CD14-positive monocyte (primary cell): ENCODE measurements at regions not wholly inside any gene's neighbourhood (a gene's known extent, or its start where the extent isn't known, plus 50 kb on each side); places are given as distances from the start of the nearest gene placed in this dataset.

ENCODE experiments used
- DNase-seq, 3 donors: peaks; one replicate each; pipeline ENCODE4 v3.0.0-alpha.2; 2011 to 2022
- H2AFZ ChIP-seq: 2 replicates; pipeline ENCODE4 v1.6.0; 2012; ENCODE audit warnings: mild to moderate bottlenecking, low read depth, low read length, inconsistent platforms; ENCODE audit not compliant: insufficient read depth, poor library complexity, severe bottlenecking
- H3K27ac ChIP-seq, 2 donors: 1 replicate in 1 of 2; 2 replicates in 1 of 2; pipeline ENCODE4 v1.5.1; 2012 to 2013; ENCODE audit warnings: low read length in 2 of 2, control low read depth in 1 of 2, inconsistent platforms in 1 of 2, low read depth in 1 of 2, mild to moderate bottlenecking in 1 of 2
- H3K27me3 ChIP-seq, 2 donors: one replicate each; pipeline versions ENCODE4 v1.6.0 to v1.6.1; 2011 to 2013; ENCODE audit warnings: low read length in 2 of 2; ENCODE audit not compliant: control insufficient read depth in 2 of 2, insufficient read depth in 2 of 2
- H3K36me3 ChIP-seq, 2 donors: replicated peaks in 1 of 2; 1 replicate in 1 of 2; 2 replicates in 1 of 2; pipeline versions ENCODE4 v1.5.1 to v1.6.1; 2012 to 2013; ENCODE audit warnings: low read length in 2 of 2, control low read depth in 1 of 2, inconsistent platforms in 1 of 2, mild to moderate bottlenecking in 1 of 2; ENCODE audit not compliant: insufficient read depth in 2 of 2, control insufficient read depth in 1 of 2
- H3K4me1 ChIP-seq, 2 donors: 1 replicate in 1 of 2; 2 replicates in 1 of 2; pipeline versions ENCODE4 v1.5.1 to v1.6.1; 2012 to 2013; ENCODE audit warnings: low read length in 2 of 2, control low read depth in 1 of 2, inconsistent platforms in 1 of 2, mild to moderate bottlenecking in 1 of 2, moderate library complexity in 1 of 2; ENCODE audit not compliant: insufficient read depth in 2 of 2, control insufficient read depth in 1 of 2
- H3K4me2 ChIP-seq: replicated peaks from 2 replicates; pipeline ENCODE3; 2012; ENCODE audit warnings: low read length, moderate library complexity, mild to moderate bottlenecking; ENCODE audit not compliant: poor library complexity, severe bottlenecking; ENCODE audit errors: extremely low read depth
- H3K4me3 ChIP-seq, 3 experiments: fragments of 200-600 bp in 1 of 3; sonication (generic) in 1 of 3; replicated peaks in 1 of 3; 1 replicate in 2 of 3; 2 replicates in 1 of 3; pipeline ENCODE4 v1.5.1; 2011 to 2013; ENCODE audit warnings: low read length in 3 of 3, mild to moderate bottlenecking in 3 of 3, control low read depth in 2 of 3, low read depth in 2 of 3, inconsistent platforms in 1 of 3, moderate library complexity in 1 of 3
- H3K79me2 ChIP-seq: 2 replicates; pipeline ENCODE4 v1.6.0; 2012; ENCODE audit warnings: mild to moderate bottlenecking, control low read depth, inconsistent platforms, low read length, moderate library complexity; ENCODE audit not compliant: insufficient read depth
- H3K9ac ChIP-seq: 2 replicates; pipeline ENCODE4 v1.6.0; 2017; ENCODE audit warnings: low read length, mild to moderate bottlenecking; ENCODE audit not compliant: insufficient read depth, poor library complexity, severe bottlenecking
- H3K9me3 ChIP-seq, 2 donors: replicated peaks in 1 of 2; 1 replicate in 1 of 2; 2 replicates in 1 of 2; pipeline versions ENCODE4 v1.5.1 to v1.6.1; 2012 to 2013; ENCODE audit warnings: low read length in 2 of 2, control low read depth in 1 of 2; ENCODE audit not compliant: control insufficient read depth in 1 of 2, insufficient read depth in 1 of 2
- H4K20me1 ChIP-seq: 2 replicates; pipeline ENCODE4 v1.6.0; 2012; ENCODE audit warnings: mild to moderate bottlenecking, low read length, control low read depth, moderate library complexity; ENCODE audit not compliant: insufficient read depth
- H3K27ac Mint-ChIP-seq, 7 donors: one replicate each; pipeline ENCODE4 v1.8.0; 2020; ENCODE audit warnings: mild to moderate bottlenecking in 7 of 7, mixed read lengths in 7 of 7, moderate library complexity in 6 of 7, inconsistent platforms in 2 of 7
- H3K27me3 Mint-ChIP-seq, 3 donors: one replicate each; pipeline ENCODE4 v1.8.0; 2021 to 2022; ENCODE audit warnings: low read depth in 3 of 3, mild to moderate bottlenecking in 3 of 3, mixed read lengths in 3 of 3, moderate library complexity in 3 of 3, inconsistent platforms in 1 of 3
- H3K36me3 Mint-ChIP-seq, 2 donors: one replicate each; pipeline ENCODE4 v1.8.0; 2020; ENCODE audit warnings: mixed read lengths in 2 of 2, inconsistent platforms in 1 of 2, mild to moderate bottlenecking in 1 of 2
- H3K4me1 Mint-ChIP-seq: one replicate; pipeline ENCODE4 v1.8.0; 2020; ENCODE audit warnings: mild to moderate bottlenecking, mixed read lengths
- H3K4me3 Mint-ChIP-seq, 2 donors: one replicate each; pipeline ENCODE4 v1.8.0; 2020; ENCODE audit warnings: mild to moderate bottlenecking in 2 of 2, mixed read lengths in 2 of 2, moderate library complexity in 1 of 2
- H3K9me3 Mint-ChIP-seq, 7 donors: one replicate each; pipeline ENCODE4 v1.8.0; 2020 to 2022; ENCODE audit warnings: mixed read lengths in 7 of 7, mild to moderate bottlenecking in 6 of 7, moderate library complexity in 6 of 7, inconsistent platforms in 2 of 7
- WGBS: methylation state at CpG from one replicate; pipeline ENCODE4 v1.1.5; 2013; ENCODE audit warnings: missing lambda C conversion rate; ENCODE audit not compliant: insufficient coverage; 5-methylcytosine and 5-hydroxymethylcytosine counted together
- intact Hi-C, 2 donors: fragments of 100-400 bp; cut with micrococcal nuclease; formaldehyde crosslinking; loops; one replicate each; pipeline versions ENCODE4 v1.15.0 to v1.15.1; 2023
- TF ChIP-seq, protein P1 (sequence below): fragments of 200-600 bp; IDR thresholded peaks from one replicate; pipeline ENCODE4 v1.8.0; 2022; ENCODE audit warnings: antibody characterized with exemption, mild to moderate bottlenecking

DNA sequence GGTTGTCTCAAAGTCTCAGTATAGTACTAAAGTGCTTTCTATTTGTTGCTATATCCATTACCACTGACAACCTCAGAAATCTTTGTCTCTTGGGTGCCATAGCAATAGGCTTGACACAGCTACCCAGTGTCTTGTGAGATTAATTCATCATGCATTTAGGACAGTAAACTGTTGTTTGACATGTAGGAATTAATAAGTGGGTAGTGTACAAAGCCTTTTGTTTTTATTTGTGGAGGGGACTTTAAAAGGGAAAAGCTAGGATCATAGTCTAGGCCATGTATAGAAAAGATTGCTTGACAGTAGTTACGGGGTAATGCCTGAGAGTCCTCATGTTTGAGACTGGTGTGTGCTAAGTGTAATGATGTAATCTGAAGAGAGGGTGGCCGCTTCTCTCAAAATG, 102.6 kb upstream of the AGR3 start:
- intact Hi-C loops: loop anchor here in 1 of 2 donors (10.0 kb wide), 1 partner anchor 320 kb away; no protein-coding TSS in a partner anchor
- Histone ChIP-seq H3K9me3 (no peaks in the 10 kb centered on the region), H3K36me3 (no peaks in the 10 kb centered on the region), H3K27ac (no peak overlapping the region), H2AFZ (no peak overlapping the region), H3K9ac (no peak overlapping the region), H3K4me3 (no peak overlapping the region), H3K4me1 (peaks cover under 1 to 5% of the 10 kb centered on the region in 2 donors), H3K27me3 (no peaks in the 10 kb centered on the region), H3K4me2 (no peak overlapping the region), H3K79me2 (no peaks in the 10 kb centered on the region), H4K20me1 (no peaks in the 10 kb centered on the region)
- DNase-seq: no peak
- TF ChIP-seq, protein P1, sequence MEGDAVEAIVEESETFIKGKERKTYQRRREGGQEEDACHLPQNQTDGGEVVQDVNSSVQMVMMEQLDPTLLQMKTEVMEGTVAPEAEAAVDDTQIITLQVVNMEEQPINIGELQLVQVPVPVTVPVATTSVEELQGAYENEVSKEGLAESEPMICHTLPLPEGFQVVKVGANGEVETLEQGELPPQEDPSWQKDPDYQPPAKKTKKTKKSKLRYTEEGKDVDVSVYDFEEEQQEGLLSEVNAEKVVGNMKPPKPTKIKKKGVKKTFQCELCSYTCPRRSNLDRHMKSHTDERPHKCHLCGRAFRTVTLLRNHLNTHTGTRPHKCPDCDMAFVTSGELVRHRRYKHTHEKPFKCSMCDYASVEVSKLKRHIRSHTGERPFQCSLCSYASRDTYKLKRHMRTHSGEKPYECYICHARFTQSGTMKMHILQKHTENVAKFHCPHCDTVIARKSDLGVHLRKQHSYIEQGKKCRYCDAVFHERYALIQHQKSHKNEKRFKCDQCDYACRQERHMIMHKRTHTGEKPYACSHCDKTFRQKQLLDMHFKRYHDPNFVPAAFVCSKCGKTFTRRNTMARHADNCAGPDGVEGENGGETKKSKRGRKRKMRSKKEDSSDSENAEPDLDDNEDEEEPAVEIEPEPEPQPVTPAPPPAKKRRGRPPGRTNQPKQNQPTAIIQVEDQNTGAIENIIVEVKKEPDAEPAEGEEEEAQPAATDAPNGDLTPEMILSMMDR: no peak
- no CpG with 5 or more reads among the region's 2 CpGs for WGBS
- no peaks in the 10 kb centered on the region for H3K36me3 Mint-ChIP-seq
- H3K9me3 Mint-ChIP-seq: no peaks in the 10 kb centered on the region
- peaks cover 0 to 1% (median 0%) of the 10 kb centered on the region in 3 donors for H3K27me3 Mint-ChIP-seq
- peaks cover 14% of the 10 kb centered on the region for H3K4me1 Mint-ChIP-seq
- no peak overlapping the region for H3K27ac Mint-ChIP-seq
- H3K4me3 Mint-ChIP-seq: no peak overlapping the region

GRCh38 chr7:16985621-16986020, 103.8 kb upstream of the AGR3 start:
- H3K9me3 Mint-ChIP-seq: no peaks in the 10 kb centered on the region

More at GRCh38 chr7:16985621-16986020, 103.8 kb upstream of the AGR3 start:
- Histone ChIP-seq H3K9me3 (no peaks in the 10 kb centered on the region), H3K79me2 (no peaks in the 10 kb centered on the region), H3K36me3 (no peaks in the 10 kb centered on the region), H3K27ac (no peak overlapping the region), H3K4me1 (peaks cover 9 to 18% of the 10 kb centered on the region in 2 donors), H3K9ac (no peak overlapping the region), H4K20me1 (no peaks in the 10 kb centered on the region), H3K4me3 (no peak overlapping the region), H3K4me2 (no peak overlapping the region), H2AFZ (no peak overlapping the region), H3K27me3 (no peaks in the 10 kb centered on the region)
- DNase-seq: no peak
- no CpG with 5 or more reads among the region's 1 CpG for WGBS
- peak overlapping the region in 1 of 7 donors; percentile 38 for H3K27ac Mint-ChIP-seq
- no peaks in the 10 kb centered on the region for H3K36me3 Mint-ChIP-seq
- no peak overlapping the region for H3K4me3 Mint-ChIP-seq
- H3K27me3 Mint-ChIP-seq: peaks cover 0 to 1% (median 0%) of the 10 kb centered on the region in 3 donors
- peaks cover 20% of the 10 kb centered on the region for H3K4me1 Mint-ChIP-seq
- TF ChIP-seq, protein P1: no peak
- intact Hi-C loops: loop anchor here in 1 of 2 donors (10.0 kb wide), 1 partner anchor 319 kb away; no protein-coding TSS in a partner anchor
